ENCODE measurements at regions not wholly inside any gene's neighbourhood (a gene's known extent, or its start where the extent isn't known, plus 50 kb on each side); places are given as distances from the start of the nearest gene placed in this dataset.

GRCh38 chr7:26029911-26030310 lies 122.1 kb upstream of the NFE2L3 start:
- TF ChIP-seq CTCF (conservative IDR thresholded peaks at IDR 0.05; ENCODE audit: low read depth, low read length) (no peak), EZH2 (IDR thresholded peaks at IDR 0.05; ENCODE audit: low read length, unreplicated experiment) (no peak)

Measured in PC-3 (cell line).